CD14-positive monocyte (primary cell): ENCODE measurements at regions not wholly inside any gene's neighbourhood (a gene's known extent, or its start where the extent isn't known, plus 50 kb on each side); places are given as distances from the start of the nearest gene placed in this dataset.

Source experiments
- DNase-seq, 3 donors: peaks; one replicate each; pipeline ENCODE4 v3.0.0-alpha.2; 2011 to 2022
- H2AFZ ChIP-seq: 2 replicates; pipeline ENCODE4 v1.6.0; 2012; ENCODE audit warnings: mild to moderate bottlenecking, low read depth, low read length, inconsistent platforms; ENCODE audit not compliant: insufficient read depth, poor library complexity, severe bottlenecking
- H3K27ac ChIP-seq, 2 donors: 1 replicate in 1 of 2; 2 replicates in 1 of 2; pipeline ENCODE4 v1.5.1; 2012 to 2013; ENCODE audit warnings: low read length in 2 of 2, control low read depth in 1 of 2, inconsistent platforms in 1 of 2, low read depth in 1 of 2, mild to moderate bottlenecking in 1 of 2
- H3K27me3 ChIP-seq, 2 donors: one replicate each; pipeline versions ENCODE4 v1.6.0 to v1.6.1; 2011 to 2013; ENCODE audit warnings: low read length in 2 of 2; ENCODE audit not compliant: control insufficient read depth in 2 of 2, insufficient read depth in 2 of 2
- H3K36me3 ChIP-seq, 2 donors: replicated peaks in 1 of 2; 1 replicate in 1 of 2; 2 replicates in 1 of 2; pipeline versions ENCODE4 v1.5.1 to v1.6.1; 2012 to 2013; ENCODE audit warnings: low read length in 2 of 2, control low read depth in 1 of 2, inconsistent platforms in 1 of 2, mild to moderate bottlenecking in 1 of 2; ENCODE audit not compliant: insufficient read depth in 2 of 2, control insufficient read depth in 1 of 2
- H3K4me1 ChIP-seq, 2 donors: 1 replicate in 1 of 2; 2 replicates in 1 of 2; pipeline versions ENCODE4 v1.5.1 to v1.6.1; 2012 to 2013; ENCODE audit warnings: low read length in 2 of 2, control low read depth in 1 of 2, inconsistent platforms in 1 of 2, mild to moderate bottlenecking in 1 of 2, moderate library complexity in 1 of 2; ENCODE audit not compliant: insufficient read depth in 2 of 2, control insufficient read depth in 1 of 2
- H3K4me2 ChIP-seq: replicated peaks from 2 replicates; pipeline ENCODE3; 2012; ENCODE audit warnings: low read length, moderate library complexity, mild to moderate bottlenecking; ENCODE audit not compliant: poor library complexity, severe bottlenecking; ENCODE audit errors: extremely low read depth
- H3K4me3 ChIP-seq, 3 experiments: fragments of 200-600 bp in 1 of 3; sonication (generic) in 1 of 3; replicated peaks in 1 of 3; 1 replicate in 2 of 3; 2 replicates in 1 of 3; pipeline ENCODE4 v1.5.1; 2011 to 2013; ENCODE audit warnings: low read length in 3 of 3, mild to moderate bottlenecking in 3 of 3, control low read depth in 2 of 3, low read depth in 2 of 3, inconsistent platforms in 1 of 3, moderate library complexity in 1 of 3
- H3K79me2 ChIP-seq: 2 replicates; pipeline ENCODE4 v1.6.0; 2012; ENCODE audit warnings: mild to moderate bottlenecking, control low read depth, inconsistent platforms, low read length, moderate library complexity; ENCODE audit not compliant: insufficient read depth
- H3K9ac ChIP-seq: 2 replicates; pipeline ENCODE4 v1.6.0; 2017; ENCODE audit warnings: low read length, mild to moderate bottlenecking; ENCODE audit not compliant: insufficient read depth, poor library complexity, severe bottlenecking
- H3K9me3 ChIP-seq, 2 donors: replicated peaks in 1 of 2; 1 replicate in 1 of 2; 2 replicates in 1 of 2; pipeline versions ENCODE4 v1.5.1 to v1.6.1; 2012 to 2013; ENCODE audit warnings: low read length in 2 of 2, control low read depth in 1 of 2; ENCODE audit not compliant: control insufficient read depth in 1 of 2, insufficient read depth in 1 of 2
- H4K20me1 ChIP-seq: 2 replicates; pipeline ENCODE4 v1.6.0; 2012; ENCODE audit warnings: mild to moderate bottlenecking, low read length, control low read depth, moderate library complexity; ENCODE audit not compliant: insufficient read depth
- H3K27ac Mint-ChIP-seq, 7 donors: one replicate each; pipeline ENCODE4 v1.8.0; 2020; ENCODE audit warnings: mild to moderate bottlenecking in 7 of 7, mixed read lengths in 7 of 7, moderate library complexity in 6 of 7, inconsistent platforms in 2 of 7
- H3K27me3 Mint-ChIP-seq, 3 donors: one replicate each; pipeline ENCODE4 v1.8.0; 2021 to 2022; ENCODE audit warnings: low read depth in 3 of 3, mild to moderate bottlenecking in 3 of 3, mixed read lengths in 3 of 3, moderate library complexity in 3 of 3, inconsistent platforms in 1 of 3
- H3K36me3 Mint-ChIP-seq, 2 donors: one replicate each; pipeline ENCODE4 v1.8.0; 2020; ENCODE audit warnings: mixed read lengths in 2 of 2, inconsistent platforms in 1 of 2, mild to moderate bottlenecking in 1 of 2
- H3K4me1 Mint-ChIP-seq: one replicate; pipeline ENCODE4 v1.8.0; 2020; ENCODE audit warnings: mild to moderate bottlenecking, mixed read lengths
- H3K4me3 Mint-ChIP-seq, 2 donors: one replicate each; pipeline ENCODE4 v1.8.0; 2020; ENCODE audit warnings: mild to moderate bottlenecking in 2 of 2, mixed read lengths in 2 of 2, moderate library complexity in 1 of 2
- H3K9me3 Mint-ChIP-seq, 7 donors: one replicate each; pipeline ENCODE4 v1.8.0; 2020 to 2022; ENCODE audit warnings: mixed read lengths in 7 of 7, mild to moderate bottlenecking in 6 of 7, moderate library complexity in 6 of 7, inconsistent platforms in 2 of 7
- CTCF ChIP-seq: fragments of 200-600 bp; IDR thresholded peaks from one replicate; pipeline ENCODE4 v1.8.0; 2022; ENCODE audit warnings: antibody characterized with exemption, mild to moderate bottlenecking
- WGBS: methylation state at CpG from one replicate; pipeline ENCODE4 v1.1.5; 2013; ENCODE audit warnings: missing lambda C conversion rate; ENCODE audit not compliant: insufficient coverage; 5-methylcytosine and 5-hydroxymethylcytosine counted together
- intact Hi-C, 2 donors: fragments of 100-400 bp; cut with micrococcal nuclease; formaldehyde crosslinking; loops; one replicate each; pipeline versions ENCODE4 v1.15.0 to v1.15.1; 2023

- Histone ChIP-seq H2AFZ (no peak overlapping the region), H3K4me3 (no peak overlapping the region), H3K27ac (no peak overlapping the region), H3K9me3 (no peaks in the 10 kb centered on the region), H3K4me1 (no peaks in the 10 kb centered on the region), H4K20me1 (no peaks in the 10 kb centered on the region), H3K4me2 (no peak overlapping the region), H3K36me3 (no peaks in the 10 kb centered on the region), H3K9ac (no peak overlapping the region), H3K27me3 (no peaks in the 10 kb centered on the region), H3K79me2 (no peaks in the 10 kb centered on the region)
- 95% methylated on average over 3 of the region's 4 CpGs for WGBS
- DNase-seq: no peak
- intact Hi-C loops: no loop called here
- H3K9me3 Mint-ChIP-seq: peaks cover 0 to 2% (median 0%) of the 10 kb centered on the region in 7 donors
- no peaks in the 10 kb centered on the region for H3K36me3 Mint-ChIP-seq
- no peaks in the 10 kb centered on the region for H3K4me1 Mint-ChIP-seq
- H3K4me3 Mint-ChIP-seq: no peak overlapping the region
- H3K27ac Mint-ChIP-seq: no peak overlapping the region
- TF ChIP-seq CTCF: no peak
- peaks cover 0 to 9% (median 1%) of the 10 kb centered on the region in 3 donors for H3K27me3 Mint-ChIP-seq
Measured at GRCh38 chr6:33947047-33947446, 143.2 kb upstream of the MLN start.

DNA sequence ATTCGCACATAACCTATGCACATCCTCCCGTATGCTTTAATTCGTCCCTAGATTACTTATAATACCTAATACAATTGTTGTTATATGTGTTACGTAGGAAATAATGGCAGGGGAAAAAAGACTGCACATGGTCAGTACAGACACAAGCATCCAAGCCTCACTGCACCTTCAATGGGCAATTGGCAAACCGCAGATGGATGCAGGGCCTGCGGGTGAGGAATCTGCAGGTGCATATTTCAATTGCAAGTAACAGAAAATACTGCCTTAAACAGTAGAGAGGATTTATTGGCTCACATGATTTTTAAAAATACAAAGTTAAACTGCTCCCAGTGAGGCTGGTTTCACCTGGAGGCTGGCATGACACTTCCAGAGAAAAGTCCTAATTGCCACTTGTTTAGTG lies 142.1 kb upstream of the MLN start:
- no CpG with 5 or more reads among the region's 6 CpGs for WGBS
- H3K9me3 ChIP-seq: no peaks in the 10 kb centered on the region
- no peak overlapping the region for H3K4me2 ChIP-seq
- H3K36me3 ChIP-seq: no peaks in the 10 kb centered on the region
- no peaks in the 10 kb centered on the region for H3K4me1 ChIP-seq
- Mint-ChIP-seq H3K27me3 (peaks cover 0 to 9% (median 4%) of the 10 kb centered on the region in 3 donors), H3K27ac (no peak overlapping the region), H3K4me3 (no peak overlapping the region), H3K36me3 (no peaks in the 10 kb centered on the region), H3K9me3 (peaks cover 0 to 2% (median 0%) of the 10 kb centered on the region in 7 donors), H3K4me1 (no peaks in the 10 kb centered on the region)
- intact Hi-C loops: no loop called here
- no peak for TF ChIP-seq CTCF
- no peaks in the 10 kb centered on the region for H3K27me3 ChIP-seq
- H3K9ac ChIP-seq: no peak overlapping the region
- no peak overlapping the region for H3K27ac ChIP-seq
- DNase-seq: no peak
- H4K20me1 ChIP-seq: no peaks in the 10 kb centered on the region
- no peak overlapping the region for H2AFZ ChIP-seq
- H3K79me2 ChIP-seq: no peaks in the 10 kb centered on the region
- no peak overlapping the region for H3K4me3 ChIP-seq
